Fibroblast of lung (primary cell): ENCODE measurements at regions not wholly inside any gene's neighbourhood (a gene's known extent, or its start where the extent isn't known, plus 50 kb on each side); places are given as distances from the start of the nearest gene placed in this dataset.

Experiments used
- DNase-seq, 2 donors: peaks; one replicate each; pipeline versions ENCODE4 v3.0.0 to v3.0.0-alpha.2; 2010; ENCODE audit warnings: low read depth in 2 of 2
- H2AFZ ChIP-seq: 2 replicates; pipeline ENCODE4 v1.5.1; 2012; ENCODE audit warnings: low read length, control low read depth, inconsistent platforms
- H3K27ac ChIP-seq: 2 replicates; pipeline ENCODE4 v1.5.1; 2011; ENCODE audit warnings: low read length, control low read depth; ENCODE audit not compliant: insufficient read depth
- H3K27me3 ChIP-seq: 2 replicates; pipeline ENCODE4 v1.5.1; 2011; ENCODE audit warnings: mild to moderate bottlenecking, low read length; ENCODE audit not compliant: control insufficient read depth, insufficient read depth
- H3K36me3 ChIP-seq: 2 replicates; pipeline ENCODE4 v1.5.1; 2011; ENCODE audit warnings: low read length; ENCODE audit not compliant: control insufficient read depth, insufficient read depth
- H3K4me1 ChIP-seq: 2 replicates; pipeline ENCODE4 v1.5.1; 2011; ENCODE audit warnings: low read length; ENCODE audit not compliant: control insufficient read depth, insufficient read depth; ENCODE audit errors: extremely low read depth
- H3K4me2 ChIP-seq: 2 replicates; pipeline ENCODE4 v1.5.1; 2011; ENCODE audit warnings: low read length, control low read depth; ENCODE audit not compliant: insufficient read depth; ENCODE audit errors: extremely low read depth
- H3K4me3 ChIP-seq, 4 experiments: fragments of 200-600 bp in 1 of 4; sonication (generic) in 1 of 4; replicated peaks in 1 of 4; 2 replicates each; pipeline ENCODE4 v1.5.1; 2011 to 2016; ENCODE audit warnings: low read length in 4 of 4, low read depth in 3 of 4, mild to moderate bottlenecking in 3 of 4, control low read depth in 2 of 4, inconsistent platforms in 1 of 4, mixed read lengths in 1 of 4; ENCODE audit not compliant: insufficient read depth in 1 of 4; ENCODE audit errors: control extremely low read depth in 1 of 4
- H3K79me2 ChIP-seq: 2 replicates; pipeline ENCODE4 v1.5.1; 2012; ENCODE audit warnings: mild to moderate bottlenecking, low read length, inconsistent platforms; ENCODE audit not compliant: control insufficient read depth, insufficient read depth
- H3K9ac ChIP-seq: 2 replicates; pipeline ENCODE4 v1.5.1; 2011; ENCODE audit warnings: mild to moderate bottlenecking, low read length, control low read depth; ENCODE audit not compliant: insufficient read depth
- H3K9me3 ChIP-seq: 2 replicates; pipeline ENCODE4 v1.5.1; 2012; ENCODE audit warnings: low read depth, low read length; ENCODE audit not compliant: control insufficient read depth, insufficient read depth
- H4K20me1 ChIP-seq: 2 replicates; pipeline ENCODE4 v1.5.1; 2011; ENCODE audit warnings: low read length; ENCODE audit not compliant: control insufficient read depth, insufficient read depth; ENCODE audit errors: extremely low read depth
- CTCF ChIP-seq, 2 donors: IDR thresholded peaks in 1 of 2; conservative IDR thresholded peaks in 1 of 2; 1 replicate in 1 of 2; 2 replicates in 1 of 2; pipeline ENCODE4 v1.5.1; 2011 to 2012; ENCODE audit warnings: low read length in 2 of 2, control low read depth in 1 of 2, inconsistent platforms in 1 of 2, low read depth in 1 of 2, mild to moderate bottlenecking in 1 of 2
- EZH2 ChIP-seq: IDR thresholded peaks from 2 replicates; pipeline ENCODE4 v1.5.1; 2012; ENCODE audit warnings: low read length, control low read depth, mild to moderate bottlenecking; ENCODE audit errors: missing control alignments

GRCh38 chr1:90134175-90134955 lies 139.5 kb downstream of the ZNF326 start:
- no peaks in the 10 kb centered on the region for H4K20me1 ChIP-seq
- no peaks in the 10 kb centered on the region for H3K27me3 ChIP-seq
- H3K9me3 ChIP-seq, result no peaks in the 10 kb centered on the region
- no peak for DNase-seq
- H3K4me3 ChIP-seq, result no peak overlapping the region
- no peak overlapping the region for H3K9ac ChIP-seq
- no peak for TF ChIP-seq CTCF (conservative IDR thresholded peaks at IDR 0.05 in 1 of 2, IDR thresholded peaks at IDR 0.05 in 1 of 2; ENCODE audit: low read depth in 1 of 2, low read length in 2 of 2)
- no peak for TF ChIP-seq EZH2
- H3K36me3 ChIP-seq, result no peaks in the 10 kb centered on the region
- H3K4me2 ChIP-seq, result no peak overlapping the region
- H2AFZ ChIP-seq, result no peak overlapping the region
- H3K27ac ChIP-seq, result no peak overlapping the region
- H3K4me1 ChIP-seq, result no peaks in the 10 kb centered on the region
- H3K79me2 ChIP-seq, result no peaks in the 10 kb centered on the region

GRCh38 chr1:90133133-90133532 lies 138.2 kb downstream of the ZNF326 start:
- H3K27ac ChIP-seq, result no peak overlapping the region
- H3K4me1 ChIP-seq, result no peaks in the 10 kb centered on the region
- no peaks in the 10 kb centered on the region for H3K9me3 ChIP-seq
- no peaks in the 10 kb centered on the region for H3K36me3 ChIP-seq
- H3K27me3 ChIP-seq, result no peaks in the 10 kb centered on the region
- H3K4me2 ChIP-seq, result no peak overlapping the region
- DNase-seq, result peak; percentile 18 to 20
- H2AFZ ChIP-seq, result no peak overlapping the region
- H3K9ac ChIP-seq, result no peak overlapping the region
- H4K20me1 ChIP-seq, result no peaks in the 10 kb centered on the region
- TF ChIP-seq EZH2 (no peak), CTCF (conservative IDR thresholded peaks at IDR 0.05 in 1 of 2, IDR thresholded peaks at IDR 0.05 in 1 of 2; ENCODE audit: low read depth in 1 of 2, low read length in 2 of 2) (peak in 1 of 2 donors; percentile 27)
- H3K4me3 ChIP-seq, result no peak overlapping the region
- no peaks in the 10 kb centered on the region for H3K79me2 ChIP-seq

- Histone ChIP-seq H3K9me3 (no peaks in the 10 kb centered on the region), H2AFZ (no peak overlapping the region), H3K9ac (no peak overlapping the region), H3K4me1 (no peaks in the 10 kb centered on the region), H4K20me1 (no peaks in the 10 kb centered on the region), H3K27ac (no peak overlapping the region), H3K4me3 (no peak overlapping the region), H3K79me2 (no peaks in the 10 kb centered on the region), H3K36me3 (no peaks in the 10 kb centered on the region), H3K27me3 (no peaks in the 10 kb centered on the region), H3K4me2 (no peak overlapping the region)
- no peak for TF ChIP-seq EZH2
- no peak for TF ChIP-seq CTCF (conservative IDR thresholded peaks at IDR 0.05 in 1 of 2, IDR thresholded peaks at IDR 0.05 in 1 of 2; ENCODE audit: low read depth in 1 of 2, low read length in 2 of 2)
- DNase-seq, result no peak
These were observed 137.4 kb downstream of the ZNF326 start for GRCh38 chr1:90132306-90132705.
